K562 (cell line): ENCODE measurements at regions not wholly inside any gene's neighbourhood (a gene's known extent, or its start where the extent isn't known, plus 50 kb on each side); places are given as distances from the start of the nearest gene placed in this dataset.

Source experiments
- ATAC-seq: fragments of 200-7000 bp; cut with Tn5 transposase; 3 replicates; pipeline ENCODE4 v1.9.1; 2020; ENCODE audit warnings: moderate library complexity
- BruUV-seq: library from RNA; stranded (reverse); fragments of 400-500 nt; replicated peaks from 2 replicates; lab custom pipeline; 2021; lab: Mats Ljungman, UMichigan
- CTCF ChIA-PET: fragments of 300-600 bp; formaldehyde crosslinking; extraction: SDS; loops from one replicate; lab custom pipeline; 2021; ENCODE audit warnings: low intra/inter-chr PET ratio; lab: Yijun Ruan, JAX
- POLR2A ChIA-PET: fragments of 300-600, 350-650 bp; sonication (Branson Sonifier 250); formaldehyde crosslinking; extraction: SDS; loops from one replicate; lab custom pipeline; 2021; ENCODE audit warnings: antibody characterized with exemption, inconsistent platforms; lab: Yijun Ruan, JAX
- DNase-seq, 4 experiments: peaks; one replicate each; pipeline versions ENCODE4 v3.0.0 to v3.0.0-alpha.2; 2011 to 2018; ENCODE audit warnings: low spot score in 3 of 4, mixed read lengths in 3 of 4; ENCODE audit errors: extremely low read depth in 1 of 4
- FAIRE-seq: peaks from 2 replicates; lab custom pipeline; 2011; peaks lifted over from hg19 to GRCh38; lab: Jason Lieb, UNC
- H2AFZ ChIP-seq: 2 replicates; pipeline ENCODE4 v1.6.0; 2011; ENCODE audit warnings: low read depth, low read length, control low read depth, inconsistent platforms
- H3K27ac ChIP-seq: fragments of 200-600 bp; 3 replicates; pipeline ENCODE4 v1.8.0; 2011; ENCODE audit warnings: low read depth, mild to moderate bottlenecking, control low read depth, inconsistent platforms, low read length, moderate library complexity, mixed read lengths; ENCODE audit errors: extremely low read depth
- H3K27me3 ChIP-seq, 2 experiments: fragments of 300-600 bp in 1 of 2; 2 replicates in 1 of 2; 3 replicates in 1 of 2; pipeline versions ENCODE4 v1.6.0 to v1.8.0; 2011; ENCODE audit warnings: inconsistent platforms in 2 of 2, low read length in 2 of 2, mild to moderate bottlenecking in 1 of 2, mixed read lengths in 1 of 2, moderate library complexity in 1 of 2; ENCODE audit not compliant: control insufficient read depth in 2 of 2, insufficient read depth in 2 of 2
- H3K36me3 ChIP-seq: fragments of 300-600 bp; 3 replicates; pipeline ENCODE4 v1.8.0; 2011; ENCODE audit warnings: mild to moderate bottlenecking, low read length, inconsistent platforms; ENCODE audit not compliant: control insufficient read depth, insufficient read depth
- H3K4me1 ChIP-seq, 2 experiments: fragments of 200-600 bp in 1 of 2; replicated peaks in 1 of 2; 2 replicates in 1 of 2; 3 replicates in 1 of 2; pipeline versions ENCODE4 v1.5.1 to v1.8.0; 2011; ENCODE audit warnings: inconsistent platforms in 2 of 2, low read length in 2 of 2, mild to moderate bottlenecking in 1 of 2, mixed read lengths in 1 of 2, moderate library complexity in 1 of 2; ENCODE audit not compliant: control insufficient read depth in 2 of 2, insufficient read depth in 2 of 2
- H3K4me2 ChIP-seq: 2 replicates; pipeline ENCODE4 v1.6.1; 2011; ENCODE audit warnings: low read length, control low read depth, inconsistent platforms, mixed read lengths; ENCODE audit not compliant: insufficient read depth
- H3K4me3 ChIP-seq: fragments of 200-600 bp; sonication (generic), shearing (Covaris generic); 2 replicates; pipeline ENCODE4 v1.5.1; 2016; ENCODE audit warnings: control low read depth, inconsistent platforms
- H3K79me2 ChIP-seq: fragments of 200-600 bp; 3 replicates; pipeline ENCODE4 v1.8.0; 2011; ENCODE audit warnings: low read length, inconsistent platforms; ENCODE audit not compliant: control insufficient read depth, insufficient read depth
- H3K9ac ChIP-seq, 2 experiments: 2 replicates each; pipeline versions ENCODE4 v1.6.0 to v1.6.1; 2011; ENCODE audit warnings: low read depth in 2 of 2, low read length in 2 of 2, control low read depth in 1 of 2, inconsistent platforms in 1 of 2, mild to moderate bottlenecking in 1 of 2, mixed read lengths in 1 of 2; ENCODE audit not compliant: insufficient read depth in 1 of 2
- H3K9me1 ChIP-seq: one replicate; pipeline ENCODE4 v1.6.0; 2011; ENCODE audit warnings: inconsistent platforms, mild to moderate bottlenecking, low read length, moderate library complexity; ENCODE audit not compliant: control insufficient read depth, insufficient read depth
- H3K9me3 ChIP-seq: replicated peaks from 2 replicates; pipeline ENCODE4 v1.5.1; 2011; ENCODE audit warnings: low read depth, low read length, inconsistent platforms; ENCODE audit not compliant: control insufficient read depth, insufficient read depth
- H4K20me1 ChIP-seq: replicated peaks from 2 replicates; pipeline ENCODE4 v1.6.1; 2011; ENCODE audit warnings: low read length, inconsistent platforms, mixed read lengths; ENCODE audit not compliant: control insufficient read depth, insufficient read depth
- TRIM28 ChIP-seq: fragments of 450-650 bp; IDR thresholded peaks from 2 replicates; pipeline ENCODE4 v1.6.1; 2017
- ZBTB7A ChIP-seq: IDR thresholded peaks from 2 replicates; pipeline ENCODE4 v1.6.1; 2011; ENCODE audit warnings: low read depth, mild to moderate bottlenecking, low read length, moderate library complexity, borderline replicate concordance; ENCODE audit not compliant: control insufficient read depth
- WGBS: fragments of 100-300 bp; shearing (Covaris generic); methylation state at CpG from one replicate; pipeline ENCODE4 v1.1.6; 2016; ENCODE audit warnings: low coverage, mixed read lengths; ENCODE audit not compliant: insufficient coverage; ENCODE audit errors: missing lambda C conversion rate; 5-methylcytosine and 5-hydroxymethylcytosine counted together
- in situ Hi-C: fragments of 300-500 bp; cut with MboI; formaldehyde crosslinking; loops from 4 replicates; pipeline ENCODE4 v1.15.0; 2018; ENCODE audit warnings: inconsistent platforms, mixed read lengths
- intact Hi-C: fragments of 100-400 bp; cut with micrococcal nuclease; formaldehyde crosslinking; loops from 2 replicates; pipeline ENCODE4 v1.14.2; 2022
- TF ChIP-seq, protein P1 (sequence below), 2 experiments: fragments of 450-650 bp; formaldehyde crosslinking in 1 of 2; IDR thresholded peaks; 2 replicates each; pipeline versions ENCODE4 v1.4.0 to v1.6.1; 2014 to 2020; ENCODE audit warnings: mild to moderate bottlenecking in 2 of 2, borderline replicate concordance in 1 of 2, low read depth in 1 of 2

DNA sequence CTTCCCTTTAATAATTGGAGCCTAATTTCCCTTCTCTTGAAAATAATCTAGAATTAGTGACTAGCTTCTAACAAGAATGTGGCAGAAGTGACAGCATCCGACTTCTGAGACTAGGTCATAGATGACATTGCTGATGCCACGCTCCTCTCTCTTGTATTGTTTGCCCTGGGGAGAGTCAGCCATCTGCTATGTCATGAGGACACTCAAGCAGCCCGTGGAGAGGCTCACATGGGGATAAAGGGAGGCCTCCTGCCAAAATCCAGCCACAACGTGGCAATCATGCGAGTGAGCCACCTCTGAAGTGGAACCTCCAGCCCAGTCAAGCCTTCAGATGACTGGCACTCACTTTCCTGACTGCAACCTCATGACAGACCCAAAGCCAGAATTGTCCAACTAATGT is 54.2 kb upstream of the LRRK2 start:
- Histone ChIP-seq H3K27ac (no peak overlapping the region), H3K4me2 (no peak overlapping the region), H4K20me1 (no peaks in the 10 kb centered on the region), H3K9ac (no peak overlapping the region), H2AFZ (no peak overlapping the region), H3K27me3 (no peaks in the 10 kb centered on the region), H3K4me3 (no peak overlapping the region), H3K9me1 (no peaks in the 10 kb centered on the region), H3K36me3 (no peaks in the 10 kb centered on the region), H3K9me3 (no peaks in the 10 kb centered on the region), H3K4me1 (no peaks in the 10 kb centered on the region), H3K79me2 (no peaks in the 10 kb centered on the region)
- CTCF ChIA-PET, result interaction anchor here (0.7 kb wide), 1 partner anchor 68 kb away, joined by 3 read pairs; no protein-coding TSS in a partner anchor
- 2% methylated on average over 5 of the region's 5 CpGs for WGBS
- DNase-seq (no peak), FAIRE-seq (no peak), ATAC-seq (no peak)
- no peak for TF ChIP-seq ZBTB7A
- TF ChIP-seq TRIM28, result no peak
- TF ChIP-seq, protein P1, sequence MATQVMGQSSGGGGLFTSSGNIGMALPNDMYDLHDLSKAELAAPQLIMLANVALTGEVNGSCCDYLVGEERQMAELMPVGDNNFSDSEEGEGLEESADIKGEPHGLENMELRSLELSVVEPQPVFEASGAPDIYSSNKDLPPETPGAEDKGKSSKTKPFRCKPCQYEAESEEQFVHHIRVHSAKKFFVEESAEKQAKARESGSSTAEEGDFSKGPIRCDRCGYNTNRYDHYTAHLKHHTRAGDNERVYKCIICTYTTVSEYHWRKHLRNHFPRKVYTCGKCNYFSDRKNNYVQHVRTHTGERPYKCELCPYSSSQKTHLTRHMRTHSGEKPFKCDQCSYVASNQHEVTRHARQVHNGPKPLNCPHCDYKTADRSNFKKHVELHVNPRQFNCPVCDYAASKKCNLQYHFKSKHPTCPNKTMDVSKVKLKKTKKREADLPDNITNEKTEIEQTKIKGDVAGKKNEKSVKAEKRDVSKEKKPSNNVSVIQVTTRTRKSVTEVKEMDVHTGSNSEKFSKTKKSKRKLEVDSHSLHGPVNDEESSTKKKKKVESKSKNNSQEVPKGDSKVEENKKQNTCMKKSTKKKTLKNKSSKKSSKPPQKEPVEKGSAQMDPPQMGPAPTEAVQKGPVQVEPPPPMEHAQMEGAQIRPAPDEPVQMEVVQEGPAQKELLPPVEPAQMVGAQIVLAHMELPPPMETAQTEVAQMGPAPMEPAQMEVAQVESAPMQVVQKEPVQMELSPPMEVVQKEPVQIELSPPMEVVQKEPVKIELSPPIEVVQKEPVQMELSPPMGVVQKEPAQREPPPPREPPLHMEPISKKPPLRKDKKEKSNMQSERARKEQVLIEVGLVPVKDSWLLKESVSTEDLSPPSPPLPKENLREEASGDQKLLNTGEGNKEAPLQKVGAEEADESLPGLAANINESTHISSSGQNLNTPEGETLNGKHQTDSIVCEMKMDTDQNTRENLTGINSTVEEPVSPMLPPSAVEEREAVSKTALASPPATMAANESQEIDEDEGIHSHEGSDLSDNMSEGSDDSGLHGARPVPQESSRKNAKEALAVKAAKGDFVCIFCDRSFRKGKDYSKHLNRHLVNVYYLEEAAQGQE (IDR thresholded peaks at IDR 0.05; ENCODE audit: borderline replicate concordance), result no peak
- TF ChIP-seq, protein P1 (CRISPR knock-in tag; IDR thresholded peaks at IDR 0.05; ENCODE audit: low read depth), result no peak
- no TSS peak for BruUV-seq
- POLR2A ChIA-PET, result interaction anchor here (0.6 kb wide), 1 partner anchor 327 kb away, joined by 3 read pairs; no protein-coding TSS in a partner anchor
- intact Hi-C loops (no loop called here), in situ Hi-C loops (loop anchor here (25.0 kb wide), 1 partner anchor 742 kb away; no protein-coding TSS in a partner anchor)
